Colonic mucosa (tissue), 4 donors: ENCODE measurements at regions not wholly inside any gene's neighbourhood (a gene's known extent, or its start where the extent isn't known, plus 50 kb on each side); places are given as distances from the start of the nearest gene placed in this dataset.

Experiments
- DNase-seq: peaks from one replicate; pipeline ENCODE4 v3.0.0-alpha.2; 2020
- H3K27ac ChIP-seq: fragments of 200-600 bp; one replicate; pipeline ENCODE4 v1.8.0; 2021
- H3K27me3 ChIP-seq: fragments of 200-600 bp; one replicate; pipeline ENCODE4 v1.8.0; 2021
- H3K36me3 ChIP-seq: fragments of 200-600 bp; one replicate; pipeline ENCODE4 v1.8.0; 2021
- H3K4me1 ChIP-seq: fragments of 200-600 bp; one replicate; pipeline ENCODE4 v1.8.0; 2021; ENCODE audit warnings: mild to moderate bottlenecking
- H3K4me3 ChIP-seq: fragments of 200-600 bp; one replicate; pipeline ENCODE4 v1.8.0; 2021
- H3K9ac ChIP-seq, 2 donors: one replicate each; pipeline ENCODE4 v1.7.0; 2013; ENCODE audit warnings: control low read depth in 2 of 2, low read depth in 2 of 2, low read length in 2 of 2
- H3K9me3 ChIP-seq: fragments of 200-600 bp; one replicate; pipeline ENCODE4 v1.8.0; 2021
- CTCF ChIP-seq: fragments of 200-600 bp; IDR thresholded peaks from one replicate; pipeline ENCODE4 v1.8.0; 2022; ENCODE audit warnings: antibody characterized with exemption, mild to moderate bottlenecking
- intact Hi-C: fragments of 100-400 bp; cut with DNase I; formaldehyde crosslinking; loops from one replicate; pipeline ENCODE4 v1.14.1; 2022
- donor health status: healthy.
- donor health status: DM: no; HTN: no; CAD: no.
- donor health status: DM: no; HTN: no; CAD: no.

GRCh38 chr2:16404551-16405300, 260.9 kb downstream of the CYRIA start:
- H3K9ac ChIP-seq: no peak overlapping the region
- no peaks in the 10 kb centered on the region for H3K9me3 ChIP-seq
- no peak overlapping the region for H3K27ac ChIP-seq
- H3K27me3 ChIP-seq: no peaks in the 10 kb centered on the region
- H3K4me3 ChIP-seq: no peak overlapping the region
- TF ChIP-seq CTCF: no peak
- DNase-seq: no peak
- no peaks in the 10 kb centered on the region for H3K36me3 ChIP-seq
- intact Hi-C loops: no loop called here
- no peaks in the 10 kb centered on the region for H3K4me1 ChIP-seq

- Histone ChIP-seq H3K27ac (no peak overlapping the region), H3K9me3 (no peaks in the 10 kb centered on the region), H3K4me3 (no peak overlapping the region), H3K9ac (no peak overlapping the region), H3K27me3 (no peaks in the 10 kb centered on the region), H3K36me3 (no peaks in the 10 kb centered on the region), H3K4me1 (no peaks in the 10 kb centered on the region)
- TF ChIP-seq CTCF: no peak
- no peak for DNase-seq
- intact Hi-C loops: no loop called here
These were observed 261.5 kb downstream of the CYRIA start for GRCh38 chr2:16404146-16404545.

- H3K4me1 ChIP-seq: no peaks in the 10 kb centered on the region
- intact Hi-C loops: no loop called here
- H3K27me3 ChIP-seq: no peaks in the 10 kb centered on the region
- TF ChIP-seq CTCF: no peak
- no peaks in the 10 kb centered on the region for H3K9me3 ChIP-seq
- H3K27ac ChIP-seq: no peak overlapping the region
- no peak overlapping the region for H3K4me3 ChIP-seq
- no peak for DNase-seq
- no peaks in the 10 kb centered on the region for H3K36me3 ChIP-seq
- H3K9ac ChIP-seq: no peak overlapping the region
These were observed 262.7 kb downstream of the CYRIA start for GRCh38 chr2:16402891-16403290.

- intact Hi-C loops: no loop called here
- DNase-seq: no peak
- no peaks in the 10 kb centered on the region for H3K36me3 ChIP-seq
These were observed 263.8 kb downstream of the CYRIA start for GRCh38 chr2:16401761-16402300.

GRCh38 chr2:16400127-16400623, 265.5 kb downstream of the CYRIA start:
- Histone ChIP-seq H3K27ac (no peak overlapping the region), H3K9ac (no peak overlapping the region), H3K4me3 (no peak overlapping the region), H3K9me3 (no peaks in the 10 kb centered on the region), H3K36me3 (no peaks in the 10 kb centered on the region), H3K4me1 (no peaks in the 10 kb centered on the region), H3K27me3 (no peaks in the 10 kb centered on the region)
- TF ChIP-seq CTCF: no peak
- intact Hi-C loops: no loop called here
- peak; percentile 37 for DNase-seq

More at GRCh38 chr2:16401761-16402300, 263.8 kb downstream of the CYRIA start:
- Histone ChIP-seq H3K9ac (no peak overlapping the region), H3K4me3 (no peak overlapping the region), H3K27ac (no peak overlapping the region), H3K4me1 (no peaks in the 10 kb centered on the region), H3K9me3 (no peaks in the 10 kb centered on the region), H3K27me3 (no peaks in the 10 kb centered on the region)
- no peak for TF ChIP-seq CTCF
